Right atrium auricular region (tissue), 2 donors: ENCODE measurements at regions not wholly inside any gene's neighbourhood (a gene's known extent, or its start where the extent isn't known, plus 50 kb on each side); places are given as distances from the start of the nearest gene placed in this dataset.

Source experiments
- DNase-seq: peaks from one replicate; pipeline ENCODE4 v3.0.0-alpha.2; 2019; ENCODE audit warnings: low spot score
- H3K27ac ChIP-seq, 2 donors: fragments of 200-600 bp; sonication (generic); 1 replicate in 1 of 2; 2 replicates in 1 of 2; pipeline ENCODE4 v1.5.1; 2016 to 2019
- H3K27me3 ChIP-seq, 2 donors: fragments of 200-600 bp; sonication (generic); one replicate each; pipeline versions ENCODE4 v1.5.1 to v1.6.0; 2017 to 2019
- H3K36me3 ChIP-seq: fragments of 200-600 bp; sonication (generic); one replicate; pipeline ENCODE4 v1.5.1; 2016
- H3K4me1 ChIP-seq, 2 donors: fragments of 200-600 bp; sonication (generic); one replicate each; pipeline versions ENCODE4 v1.5.1 to v1.6.0; 2017 to 2019
- H3K4me3 ChIP-seq, 2 donors: fragments of 200-600 bp; sonication (generic); 1 replicate in 1 of 2; 2 replicates in 1 of 2; pipeline ENCODE4 v1.5.1; 2017 to 2019; ENCODE audit warnings: mild to moderate bottlenecking in 1 of 2, moderate library complexity in 1 of 2
- H3K9me3 ChIP-seq, 2 donors: fragments of 200-600 bp; sonication (generic); one replicate each; pipeline ENCODE4 v1.5.1; 2019
- TF ChIP-seq, protein P1 (sequence below), 2 donors: fragments of 200-600 bp; sonication (generic); IDR thresholded peaks; one replicate each; pipeline ENCODE4 v1.5.1; 2019; ENCODE audit warnings: antibody characterized with exemption in 2 of 2

DNA sequence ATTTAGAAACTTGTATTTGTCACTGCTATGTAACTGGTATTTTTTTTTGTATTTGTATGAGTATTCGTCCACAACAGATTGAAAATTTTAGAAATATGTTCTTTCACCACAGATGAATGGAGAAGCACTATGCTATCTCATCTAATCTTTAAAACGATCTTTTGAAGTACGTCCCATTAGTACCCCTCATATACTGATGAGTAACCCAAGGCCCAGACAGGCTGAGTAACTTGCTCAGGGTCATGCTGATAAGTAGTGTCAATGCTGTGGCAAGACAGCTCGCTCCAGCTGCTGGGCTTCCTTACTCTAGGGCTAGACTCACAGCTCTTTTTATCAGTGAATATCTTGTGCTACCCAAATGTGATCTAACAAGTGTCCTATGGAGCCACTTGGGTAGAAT is 154.2 kb downstream of the SUCLA2 start:
- H3K4me3 ChIP-seq: no peak overlapping the region
- H3K9me3 ChIP-seq: peaks cover 0 to 9% of the 10 kb centered on the region in 2 donors
- no peaks in the 10 kb centered on the region for H3K36me3 ChIP-seq
- no peaks in the 10 kb centered on the region for H3K4me1 ChIP-seq
- TF ChIP-seq, protein P1, sequence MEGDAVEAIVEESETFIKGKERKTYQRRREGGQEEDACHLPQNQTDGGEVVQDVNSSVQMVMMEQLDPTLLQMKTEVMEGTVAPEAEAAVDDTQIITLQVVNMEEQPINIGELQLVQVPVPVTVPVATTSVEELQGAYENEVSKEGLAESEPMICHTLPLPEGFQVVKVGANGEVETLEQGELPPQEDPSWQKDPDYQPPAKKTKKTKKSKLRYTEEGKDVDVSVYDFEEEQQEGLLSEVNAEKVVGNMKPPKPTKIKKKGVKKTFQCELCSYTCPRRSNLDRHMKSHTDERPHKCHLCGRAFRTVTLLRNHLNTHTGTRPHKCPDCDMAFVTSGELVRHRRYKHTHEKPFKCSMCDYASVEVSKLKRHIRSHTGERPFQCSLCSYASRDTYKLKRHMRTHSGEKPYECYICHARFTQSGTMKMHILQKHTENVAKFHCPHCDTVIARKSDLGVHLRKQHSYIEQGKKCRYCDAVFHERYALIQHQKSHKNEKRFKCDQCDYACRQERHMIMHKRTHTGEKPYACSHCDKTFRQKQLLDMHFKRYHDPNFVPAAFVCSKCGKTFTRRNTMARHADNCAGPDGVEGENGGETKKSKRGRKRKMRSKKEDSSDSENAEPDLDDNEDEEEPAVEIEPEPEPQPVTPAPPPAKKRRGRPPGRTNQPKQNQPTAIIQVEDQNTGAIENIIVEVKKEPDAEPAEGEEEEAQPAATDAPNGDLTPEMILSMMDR (IDR thresholded peaks at IDR 0.05): no peak
- no peak for DNase-seq
- H3K27me3 ChIP-seq: no peaks in the 10 kb centered on the region
- no peak overlapping the region for H3K27ac ChIP-seq

DNA sequence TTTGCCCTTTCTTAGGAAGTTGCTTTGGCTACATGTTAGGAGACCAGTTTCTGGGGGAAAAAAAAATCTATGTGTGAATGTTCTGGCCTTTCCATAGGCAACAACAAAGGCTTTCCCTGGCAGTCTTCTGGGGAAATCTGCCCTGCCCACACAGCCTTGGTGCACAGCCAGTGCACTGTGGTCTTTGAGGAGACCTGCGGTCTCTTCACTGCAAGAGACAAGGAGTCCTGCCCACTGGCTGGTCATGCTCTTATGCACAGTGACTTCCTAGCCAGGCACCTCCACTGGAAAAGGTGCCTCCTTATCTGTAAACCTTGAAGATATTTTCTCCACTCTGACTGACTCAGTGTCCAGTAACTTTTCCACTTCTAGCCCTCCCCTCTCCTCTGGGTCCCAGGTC is 155.1 kb downstream of the SUCLA2 start:
- no peak for DNase-seq
- TF ChIP-seq, protein P1 (IDR thresholded peaks at IDR 0.05): no peak
- peaks cover 0 to 9% of the 10 kb centered on the region in 2 donors for H3K9me3 ChIP-seq
- no peak overlapping the region for H3K27ac ChIP-seq
- H3K4me1 ChIP-seq: no peaks in the 10 kb centered on the region
- H3K36me3 ChIP-seq: no peaks in the 10 kb centered on the region
- no peaks in the 10 kb centered on the region for H3K27me3 ChIP-seq
- H3K4me3 ChIP-seq: no peak overlapping the region

DNA sequence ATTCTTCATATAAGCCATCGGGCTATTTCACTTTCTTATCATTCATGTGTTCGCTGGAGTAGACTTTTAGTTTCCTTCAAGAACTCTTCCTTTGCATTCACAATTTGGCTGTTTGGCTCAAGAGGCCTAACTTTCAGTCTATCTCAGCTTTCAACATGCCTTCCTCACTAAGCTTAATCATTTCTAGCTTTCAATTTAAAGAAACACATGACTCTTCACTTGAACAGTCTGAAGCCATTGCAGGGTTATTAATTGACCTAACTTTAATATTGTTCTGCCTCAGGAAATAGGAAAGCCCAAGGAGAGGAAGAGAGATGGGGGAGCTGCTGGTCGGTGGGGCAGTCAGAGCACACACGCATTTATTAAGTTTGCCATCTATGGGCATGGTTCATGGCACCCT is 158.1 kb downstream of the SUCLA2 start:
- Histone ChIP-seq H3K27me3 (no peaks in the 10 kb centered on the region), H3K36me3 (no peaks in the 10 kb centered on the region)

DNA sequence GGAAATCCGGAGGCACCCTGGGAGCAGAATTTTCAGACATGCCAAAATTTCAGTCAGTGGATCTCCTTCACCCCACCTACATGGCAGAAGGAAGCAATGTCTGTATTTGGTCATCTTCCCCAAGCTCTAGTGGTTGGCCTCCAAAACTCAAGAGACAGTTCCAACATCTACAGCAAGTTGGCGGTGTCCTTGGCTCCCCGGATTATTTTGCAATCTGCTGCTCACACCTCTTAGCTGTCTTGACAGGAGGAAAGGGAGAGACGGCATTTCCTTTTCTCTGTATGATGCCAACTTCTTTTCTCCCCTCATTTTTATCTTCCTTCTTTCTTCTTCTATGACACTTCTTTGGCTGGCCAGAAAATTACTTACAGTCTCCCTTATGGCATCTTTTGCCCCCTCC is 159.9 kb downstream of the SUCLA2 start:
- Histone ChIP-seq H3K4me1 (no peaks in the 10 kb centered on the region), H3K27ac (no peak overlapping the region), H3K4me3 (no peak overlapping the region), H3K9me3 (no peaks in the 10 kb centered on the region), H3K36me3 (no peaks in the 10 kb centered on the region), H3K27me3 (no peaks in the 10 kb centered on the region)
- DNase-seq: no peak
- TF ChIP-seq, protein P1 (IDR thresholded peaks at IDR 0.05): no peak

More for the DNA sequence above, 158.1 kb downstream of the SUCLA2 start:
- no peak for DNase-seq
- H3K4me3 ChIP-seq: no peak overlapping the region
- no peak overlapping the region for H3K27ac ChIP-seq
- H3K9me3 ChIP-seq: no peaks in the 10 kb centered on the region
- TF ChIP-seq, protein P1 (IDR thresholded peaks at IDR 0.05): no peak
- no peaks in the 10 kb centered on the region for H3K4me1 ChIP-seq

DNA sequence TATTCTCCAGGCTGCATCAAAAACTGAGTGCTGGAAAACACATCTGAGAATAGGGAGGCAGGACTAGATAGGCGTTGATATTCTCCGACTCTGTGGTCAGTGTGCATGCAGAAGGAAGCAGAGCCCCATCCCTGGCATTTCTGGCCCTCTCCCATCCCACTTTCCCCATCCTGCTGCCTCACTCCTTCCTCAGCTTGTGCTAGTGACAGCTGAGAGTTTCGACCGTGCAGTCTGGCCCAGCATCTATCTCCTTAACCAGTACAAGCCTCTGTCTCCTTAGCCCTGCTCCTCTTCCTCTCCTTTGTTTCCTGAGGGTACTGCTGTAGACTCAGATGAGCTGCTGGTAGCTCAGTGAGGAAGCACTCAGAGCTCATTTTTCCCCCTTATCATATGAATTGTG is 163.2 kb downstream of the SUCLA2 start:
- H3K9me3 ChIP-seq: no peaks in the 10 kb centered on the region
- TF ChIP-seq, protein P1 (IDR thresholded peaks at IDR 0.05): no peak

DNA sequence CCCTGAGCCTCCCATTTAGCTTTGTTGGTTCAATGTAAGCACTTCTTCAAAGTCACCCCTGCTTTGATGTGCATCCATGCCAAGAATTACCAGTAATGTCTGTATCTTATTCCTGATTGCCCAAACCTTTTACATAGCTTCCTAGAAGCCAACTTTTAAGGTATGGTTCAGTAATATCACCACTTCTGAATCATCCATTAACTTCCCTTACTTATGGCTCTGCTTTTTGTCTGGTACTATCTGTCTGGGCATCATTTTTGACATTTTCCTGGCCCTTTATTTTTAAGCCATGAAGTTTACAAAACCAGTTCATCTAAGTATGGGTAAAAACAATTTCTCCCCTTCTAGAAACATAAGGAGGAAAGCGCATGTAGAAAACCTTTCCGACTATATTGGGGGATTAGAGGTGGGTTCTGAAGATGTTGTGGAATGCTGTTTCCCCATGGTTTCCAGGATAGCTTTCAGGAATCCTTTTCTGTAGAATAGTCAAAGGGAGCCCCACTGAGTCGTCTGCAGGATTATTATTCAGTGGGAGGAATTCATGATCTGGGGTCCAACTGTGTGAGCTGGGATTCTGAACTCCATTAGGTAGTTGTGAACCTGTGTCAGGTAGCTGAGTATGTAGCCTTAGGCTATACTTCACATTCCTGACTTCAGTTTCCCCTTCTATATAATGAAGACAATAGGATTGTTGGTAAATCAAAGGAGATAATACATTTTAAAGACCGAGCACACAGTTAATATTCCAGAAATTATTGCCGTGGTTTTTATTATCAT is 163.8 kb downstream of the SUCLA2 start:
- no peaks in the 10 kb centered on the region for H3K36me3 ChIP-seq
- no peak overlapping the region for H3K4me3 ChIP-seq
- DNase-seq: no peak
- H3K27me3 ChIP-seq: no peaks in the 10 kb centered on the region
- TF ChIP-seq, protein P1 (IDR thresholded peaks at IDR 0.05): no peak
- H3K9me3 ChIP-seq: no peaks in the 10 kb centered on the region
- no peaks in the 10 kb centered on the region for H3K4me1 ChIP-seq
- no peak overlapping the region for H3K27ac ChIP-seq

More for the DNA sequence above, 163.2 kb downstream of the SUCLA2 start:
- Histone ChIP-seq H3K4me1 (no peaks in the 10 kb centered on the region), H3K36me3 (no peaks in the 10 kb centered on the region), H3K27me3 (no peaks in the 10 kb centered on the region), H3K27ac (no peak overlapping the region), H3K4me3 (no peak overlapping the region)
- DNase-seq: no peak
